HG03460 (cell line): ENCODE measurements at regions not wholly inside any gene's neighbourhood (a gene's known extent, or its start where the extent isn't known, plus 50 kb on each side); places are given as distances from the start of the nearest gene placed in this dataset.

ENCODE experiments used
- ATAC-seq: cut with Tn5 transposase; IDR thresholded peaks from one replicate; pipeline ENCODE4 v1.9.1; 2021; ENCODE audit not compliant: unreplicated experiment

DNA sequence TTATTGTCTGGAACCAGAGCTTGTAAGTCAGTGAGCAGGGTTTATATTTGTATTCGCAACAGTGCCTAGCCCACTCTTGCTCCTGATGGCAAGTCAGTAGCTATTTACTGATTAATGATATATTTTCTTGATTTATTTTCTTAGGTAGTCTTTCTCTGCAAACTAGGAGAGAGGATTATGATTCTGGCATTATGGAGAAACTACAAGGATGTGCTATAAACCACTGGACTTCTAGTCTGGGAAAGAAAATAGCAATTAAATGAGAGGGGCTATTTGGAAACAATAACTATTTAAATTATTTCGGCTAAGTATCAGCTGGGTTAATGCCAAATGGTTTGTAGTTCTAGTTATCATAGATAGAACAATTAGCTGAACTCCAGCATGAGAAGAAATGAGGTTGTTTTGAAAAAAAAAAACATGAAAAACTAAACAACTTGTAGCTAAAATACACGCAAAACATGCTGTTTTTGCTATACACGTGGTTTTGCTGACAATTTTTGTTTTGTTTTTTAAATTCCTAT lies 304.9 kb upstream of the TCF21 start:
- ATAC-seq = no peak

DNA sequence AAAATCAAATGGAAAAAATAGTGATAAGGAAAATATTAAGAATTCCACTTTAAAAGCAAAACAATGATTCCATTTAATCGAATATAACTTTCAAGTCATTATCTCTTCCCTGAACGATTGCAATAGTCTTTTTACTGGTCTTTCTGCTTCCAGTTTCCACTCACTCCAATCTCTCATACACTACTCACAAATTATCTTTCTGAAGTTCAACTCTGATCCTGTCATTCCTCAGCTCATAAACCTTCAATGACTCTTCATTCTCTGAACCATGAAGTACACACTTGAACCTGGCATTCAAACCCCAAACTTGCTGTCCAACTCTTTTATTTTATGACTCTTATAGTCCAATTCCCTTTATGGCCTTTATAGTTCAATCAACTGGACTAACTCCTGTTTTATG lies 304.1 kb upstream of the TCF21 start:
- ATAC-seq = no peak

DNA sequence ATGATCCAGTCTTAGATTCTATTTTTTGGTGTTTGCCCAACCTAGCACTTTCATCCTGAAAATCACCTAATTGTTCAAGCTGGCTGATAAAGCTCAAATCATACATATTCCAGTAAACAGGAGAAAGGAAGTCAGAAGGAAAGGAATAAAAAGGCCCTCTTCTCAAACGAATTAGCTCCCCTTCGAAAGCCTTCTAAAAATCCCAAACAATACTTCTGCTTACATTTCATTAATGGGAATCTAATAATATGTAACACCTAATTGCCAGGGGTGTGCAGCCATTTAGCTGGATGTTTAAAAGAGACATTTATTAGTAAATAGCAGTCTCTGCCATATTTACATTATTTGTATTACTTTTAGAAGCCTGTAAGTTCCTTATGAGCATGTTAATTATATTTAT lies 302.9 kb upstream of the TCF21 start:
- no peak for ATAC-seq

DNA sequence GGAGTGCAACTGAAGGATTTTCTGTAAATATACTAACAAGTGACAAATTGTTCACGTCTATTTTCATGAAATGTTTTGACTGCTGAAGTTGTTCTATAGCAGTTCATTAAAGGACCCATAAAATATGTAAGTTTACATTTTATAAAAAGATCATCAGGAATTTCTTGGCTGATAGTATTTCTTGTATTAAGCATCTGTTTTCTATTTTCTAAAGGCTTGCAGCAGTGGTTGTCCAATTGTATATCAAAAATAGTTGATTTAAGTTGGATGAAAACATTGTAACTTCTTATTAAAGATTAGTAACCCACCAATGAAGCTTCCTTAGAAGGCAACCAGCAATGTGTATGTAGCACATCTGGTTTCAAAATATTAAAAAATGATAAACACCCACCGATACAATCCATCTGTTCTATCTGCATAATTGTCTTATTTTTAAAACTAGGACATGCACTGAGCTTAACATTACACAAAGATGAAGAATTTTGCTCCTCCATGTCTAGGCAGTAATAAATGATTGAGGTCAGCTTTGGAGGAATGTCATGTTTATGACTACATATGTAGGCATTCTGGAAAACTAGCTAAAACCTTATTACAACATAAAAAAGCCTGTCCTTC lies 301.3 kb upstream of the TCF21 start:
- ATAC-seq = no peak

DNA sequence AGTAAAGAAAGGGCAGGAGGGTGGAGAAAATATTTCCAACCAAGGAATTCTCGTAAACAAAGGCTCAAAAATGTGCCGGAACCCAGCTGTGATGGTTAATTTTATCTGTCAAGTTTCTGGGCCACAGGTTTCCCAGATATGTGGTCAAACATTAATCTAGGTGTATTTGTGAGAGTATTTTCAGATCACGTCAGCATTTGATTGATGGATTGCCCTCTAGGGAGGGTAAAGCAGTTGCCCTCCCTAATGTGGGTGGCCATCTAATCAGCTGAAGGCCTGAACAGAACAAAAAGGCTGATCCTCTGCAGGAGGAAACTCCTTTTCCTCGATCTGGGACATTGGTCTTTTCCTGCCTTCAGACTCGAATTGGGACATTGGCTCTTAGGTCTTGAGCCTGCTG lies 298.7 kb upstream of the TCF21 start:
- no peak for ATAC-seq

DNA sequence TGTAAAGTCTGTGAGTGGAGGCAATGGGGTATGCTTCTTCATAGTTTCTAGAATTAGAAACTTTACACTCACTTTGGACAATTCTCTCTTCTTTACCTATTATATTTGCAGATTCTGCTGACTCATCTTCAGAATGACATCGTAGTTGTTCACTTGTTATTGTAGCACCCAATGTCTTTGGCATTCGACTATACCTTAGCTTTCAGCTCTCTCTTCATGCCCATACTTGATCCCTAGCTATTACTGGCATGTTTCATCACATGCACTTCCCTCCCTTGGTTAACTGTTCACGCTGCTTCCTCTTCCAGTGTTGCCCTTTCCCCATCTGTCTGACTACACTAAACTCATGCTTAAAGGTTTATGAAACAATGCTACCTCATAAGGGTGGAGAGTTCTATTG lies 298.1 kb upstream of the TCF21 start:
- ATAC-seq = no peak

DNA sequence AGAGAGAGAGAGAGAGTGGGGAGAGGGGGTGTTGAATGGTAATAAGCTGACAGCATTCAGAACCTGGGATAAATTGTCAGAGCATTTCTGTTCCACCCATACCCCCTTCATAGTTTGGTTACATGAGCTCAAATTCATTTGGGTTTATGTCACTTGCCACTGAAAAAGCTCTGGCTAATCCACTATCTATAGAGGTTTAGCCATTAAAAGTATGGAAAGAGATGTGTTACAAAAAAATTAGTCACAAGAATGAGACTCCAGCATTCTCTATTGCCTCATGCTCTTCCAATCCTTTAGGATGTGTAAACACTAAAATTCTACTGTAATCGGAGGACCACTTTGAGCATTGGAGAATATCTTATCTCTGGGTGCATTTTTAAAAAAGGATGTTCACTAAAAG lies 297.6 kb upstream of the TCF21 start:
- ATAC-seq = no peak

DNA sequence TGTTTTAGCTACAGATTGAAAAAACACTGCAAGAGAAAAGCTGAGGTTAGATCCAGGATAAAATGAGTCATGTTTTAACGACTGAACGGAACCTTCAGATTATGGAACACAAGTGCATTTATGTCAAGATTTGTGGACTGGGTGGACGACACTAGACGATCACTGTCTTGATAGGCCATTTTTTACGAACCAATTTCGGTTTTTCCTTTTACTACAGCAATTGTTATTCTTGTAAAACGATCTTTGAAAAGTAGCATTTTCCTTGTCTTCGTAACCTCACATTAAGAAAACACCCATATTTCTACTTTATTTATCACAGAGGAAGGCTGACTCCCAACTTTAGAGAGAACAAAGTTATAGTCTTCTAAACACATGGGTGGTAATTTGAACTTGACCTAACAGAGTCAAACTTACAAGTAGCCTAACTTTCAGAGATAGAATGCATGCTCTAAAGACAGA lies 294.2 kb upstream of the TCF21 start:
- no peak for ATAC-seq

DNA sequence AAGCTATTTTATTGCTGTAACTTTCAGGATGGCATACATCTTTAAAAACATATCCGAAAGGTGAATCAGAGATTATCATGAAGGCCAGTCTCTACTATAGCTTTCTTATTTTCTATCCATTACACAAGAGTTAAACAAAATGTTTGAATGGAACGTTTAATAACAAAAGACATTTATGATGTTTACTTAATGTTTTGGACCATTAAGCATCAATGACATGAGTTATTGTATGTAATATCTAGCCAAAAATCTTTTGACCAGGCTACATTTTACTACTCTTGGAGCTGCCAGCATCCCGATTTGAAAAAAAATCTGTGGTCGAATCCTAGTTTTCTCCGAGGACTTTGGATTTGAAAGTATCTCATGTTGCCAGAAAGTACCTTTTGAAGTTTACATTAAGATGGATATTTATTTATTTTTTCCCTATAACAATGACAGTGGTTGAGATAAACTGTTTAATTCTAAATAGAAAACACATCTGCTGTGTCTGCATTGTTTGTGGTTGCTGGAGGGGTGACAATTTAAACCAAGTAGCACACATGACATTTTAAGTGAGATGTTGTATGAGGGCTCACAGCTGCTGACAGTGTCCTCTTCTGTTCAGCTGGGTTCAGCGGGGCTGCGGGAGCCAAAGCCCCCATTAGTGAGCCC lies 293.7 kb upstream of the TCF21 start:
- ATAC-seq = no peak

DNA sequence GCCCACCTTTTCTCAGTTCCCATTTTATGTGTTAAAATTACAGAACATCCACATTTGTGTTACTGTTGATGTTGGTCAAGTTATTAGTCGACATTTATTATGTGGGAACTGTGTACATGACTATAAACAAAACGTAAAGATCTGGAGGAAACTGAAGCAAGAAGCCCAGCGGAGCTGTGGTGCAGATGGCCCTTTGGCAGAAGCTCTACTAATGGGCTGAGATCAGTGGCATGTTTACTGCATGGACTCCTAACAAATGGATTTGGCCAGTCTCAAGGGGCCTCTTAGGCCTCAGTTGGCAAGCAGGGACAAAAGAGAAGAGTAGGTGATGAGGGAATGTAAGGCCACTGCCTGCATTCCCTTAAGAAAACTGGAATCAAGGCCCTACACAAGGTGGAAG lies 282.1 kb upstream of the TCF21 start:
- ATAC-seq = no peak

DNA sequence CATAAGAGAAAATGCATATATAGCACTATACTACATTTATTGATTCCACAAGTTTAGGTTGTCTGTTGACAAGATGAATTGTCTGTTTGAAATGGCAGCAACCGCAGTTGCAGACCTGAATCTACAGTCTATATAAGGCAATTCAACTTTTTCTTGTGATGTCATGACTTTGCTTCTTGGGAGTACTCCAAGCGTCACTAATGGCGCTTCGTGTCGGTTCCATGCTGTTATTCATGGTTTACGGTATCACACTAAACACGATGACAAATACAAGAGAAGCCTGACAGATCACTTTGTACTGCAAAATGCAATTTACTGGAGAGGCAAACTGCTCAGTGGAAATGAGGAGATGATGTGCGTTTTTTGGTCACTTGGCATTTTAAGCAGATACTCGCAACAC lies 280.3 kb upstream of the TCF21 start:
- ATAC-seq = no peak

DNA sequence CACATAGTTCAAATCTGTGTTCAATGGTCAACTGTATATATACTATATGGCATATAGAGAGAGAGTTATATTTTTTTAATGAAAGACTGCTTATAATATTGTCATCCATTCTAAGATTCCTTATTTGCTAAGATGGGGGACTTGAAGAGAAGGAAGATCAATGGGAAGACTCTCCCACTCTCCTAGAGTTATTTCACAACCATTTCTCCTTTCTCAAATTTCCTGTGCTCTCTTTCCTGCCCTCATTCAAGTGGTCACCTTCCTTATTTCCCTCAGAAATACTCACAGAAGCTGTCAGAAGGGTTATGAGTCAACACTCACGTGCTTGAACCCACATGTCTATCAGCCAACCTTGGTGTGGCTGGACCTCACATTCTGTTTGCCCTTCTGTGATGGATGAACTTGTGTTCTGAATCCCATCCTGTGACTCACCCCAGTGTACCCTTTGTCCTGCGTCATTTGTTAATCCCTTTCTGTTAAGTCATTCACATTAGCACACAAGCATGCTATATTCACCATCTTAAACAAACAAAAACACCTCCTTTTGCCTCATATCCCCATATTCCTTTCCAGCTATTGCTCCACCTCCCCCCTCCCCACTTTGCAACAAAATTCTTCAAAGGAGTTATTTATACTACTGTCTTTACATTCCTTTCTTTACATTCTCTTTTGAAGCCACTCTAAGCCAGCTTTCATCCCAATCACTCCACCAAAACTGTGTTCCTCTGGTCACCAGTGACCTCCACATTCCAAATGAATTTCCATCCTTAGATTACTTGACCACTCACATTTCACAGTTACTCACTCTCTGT lies 279.3 kb upstream of the TCF21 start:
- ATAC-seq = no peak

DNA sequence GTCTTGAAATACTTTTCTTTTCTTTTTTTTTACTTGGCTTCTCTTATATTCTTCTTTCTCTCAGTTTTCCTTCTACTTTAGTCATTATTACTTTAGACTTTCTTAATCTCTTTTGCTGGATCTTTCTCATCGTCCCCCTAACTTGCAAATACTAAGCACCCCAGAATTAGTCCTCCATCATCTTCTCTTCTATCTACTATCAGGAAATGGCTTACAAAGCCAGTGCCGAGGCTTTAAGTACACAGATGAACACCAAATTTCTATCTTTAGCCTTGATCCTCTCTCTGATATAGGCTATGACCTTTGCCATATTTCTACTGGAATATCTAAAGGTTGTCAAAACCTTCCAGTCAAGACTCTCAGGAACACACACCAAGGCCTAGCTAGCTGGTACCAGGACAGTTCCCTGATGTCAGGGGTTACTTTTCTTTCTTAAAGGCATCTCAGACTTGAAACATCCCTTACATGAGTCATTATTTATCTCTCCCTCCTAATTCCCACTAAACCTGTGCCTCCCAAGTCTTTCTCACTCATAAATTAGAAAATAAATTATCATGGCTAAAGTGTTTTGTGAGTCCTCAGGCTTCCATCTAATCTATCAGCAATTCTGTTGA lies 278.6 kb upstream of the TCF21 start:
- no peak for ATAC-seq

DNA sequence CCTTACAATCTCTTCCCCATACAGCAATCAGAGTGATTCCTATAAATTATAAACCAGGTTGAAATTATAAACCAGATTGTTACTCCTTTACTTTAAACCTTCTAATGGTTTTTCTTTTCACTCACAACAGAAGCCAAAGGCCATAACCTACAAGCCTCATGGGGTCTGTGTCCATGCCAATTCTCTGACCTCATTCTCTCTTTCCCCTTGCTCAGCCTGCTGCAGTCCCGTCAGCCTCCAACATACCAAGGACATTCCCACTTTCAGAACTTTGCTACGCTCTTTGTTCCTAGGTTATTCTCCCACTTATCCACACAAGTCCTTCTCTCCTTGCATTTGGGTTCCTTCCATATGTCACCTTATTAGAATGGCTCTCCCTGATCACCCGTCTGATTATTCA lies 277.9 kb upstream of the TCF21 start:
- no peak for ATAC-seq

DNA sequence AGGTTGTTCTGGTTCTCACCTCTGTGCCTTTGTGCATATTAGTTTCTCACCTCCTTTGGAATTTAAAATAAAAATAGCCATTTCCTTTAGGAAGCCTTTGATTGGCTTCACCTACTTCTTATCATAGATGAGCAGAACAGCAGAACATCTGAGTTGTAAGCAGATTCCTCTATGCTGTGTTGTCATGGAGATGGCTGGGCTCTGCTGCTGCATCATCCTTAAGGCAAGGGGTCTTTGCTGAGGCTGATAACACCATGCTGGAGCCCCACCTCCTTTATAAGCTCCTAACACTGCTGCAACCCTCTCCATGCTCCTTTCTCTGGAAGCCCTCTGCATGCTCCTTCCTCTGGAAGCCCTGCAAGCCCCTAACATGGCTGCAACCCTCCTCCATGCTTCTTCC lies 276.5 kb upstream of the TCF21 start:
- no peak for ATAC-seq

DNA sequence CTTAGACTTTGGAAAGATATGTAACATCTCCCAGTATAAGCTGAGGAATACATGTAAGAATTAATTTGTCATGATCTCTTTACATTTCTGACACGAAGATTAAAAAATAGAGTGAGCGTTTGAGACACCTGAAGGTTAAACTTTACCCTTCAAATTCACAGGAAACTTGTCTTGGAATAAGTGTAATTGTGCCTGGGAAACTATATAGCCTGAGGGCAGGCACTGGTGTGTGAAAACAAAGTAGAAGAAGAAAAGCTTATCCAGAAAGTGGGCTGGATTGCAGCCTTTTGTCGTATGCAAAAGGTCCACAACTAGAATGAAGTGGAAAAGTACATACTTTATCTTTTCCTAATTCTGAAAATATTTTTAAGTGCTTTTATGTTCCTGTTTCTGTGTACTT lies 275.7 kb upstream of the TCF21 start:
- ATAC-seq = no peak

DNA sequence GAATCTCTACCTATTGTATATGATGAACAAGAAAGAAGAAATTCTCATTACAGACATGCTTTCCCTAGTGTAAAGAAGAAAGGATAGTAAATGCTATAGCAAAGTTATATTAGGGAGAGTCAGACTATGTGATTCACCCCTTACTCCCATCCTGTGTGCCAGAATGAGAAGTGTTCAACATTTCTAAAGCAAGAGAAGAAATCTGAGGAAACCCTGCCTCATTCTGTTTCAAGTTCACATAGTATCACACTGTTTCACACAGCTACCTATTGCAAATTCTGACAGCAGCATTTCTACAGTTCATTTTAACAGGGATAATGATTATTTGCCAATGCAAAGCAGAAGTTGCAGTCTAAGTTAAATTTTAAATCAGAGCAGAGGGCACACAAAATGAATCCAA lies 267.2 kb upstream of the TCF21 start:
- no peak for ATAC-seq

DNA sequence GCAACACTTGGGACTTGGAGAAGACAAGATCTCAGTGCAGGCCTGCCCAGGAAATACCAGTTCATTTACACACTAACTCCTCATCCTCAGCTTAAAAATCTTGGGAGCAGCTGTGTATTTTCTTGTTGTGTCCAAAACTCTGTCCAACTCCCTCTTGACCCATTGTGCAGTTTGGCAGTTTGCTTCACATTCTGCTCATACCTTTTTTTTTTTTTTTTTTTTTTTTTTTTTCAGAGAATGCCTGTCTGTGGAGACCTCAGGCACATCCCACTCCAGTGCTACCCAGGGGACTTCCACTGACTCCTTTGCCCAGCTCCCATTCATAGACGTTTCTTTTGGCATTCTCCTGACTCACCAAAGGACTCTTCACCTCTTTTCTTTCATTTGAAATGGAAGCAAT lies 265.8 kb upstream of the TCF21 start:
- no peak for ATAC-seq

DNA sequence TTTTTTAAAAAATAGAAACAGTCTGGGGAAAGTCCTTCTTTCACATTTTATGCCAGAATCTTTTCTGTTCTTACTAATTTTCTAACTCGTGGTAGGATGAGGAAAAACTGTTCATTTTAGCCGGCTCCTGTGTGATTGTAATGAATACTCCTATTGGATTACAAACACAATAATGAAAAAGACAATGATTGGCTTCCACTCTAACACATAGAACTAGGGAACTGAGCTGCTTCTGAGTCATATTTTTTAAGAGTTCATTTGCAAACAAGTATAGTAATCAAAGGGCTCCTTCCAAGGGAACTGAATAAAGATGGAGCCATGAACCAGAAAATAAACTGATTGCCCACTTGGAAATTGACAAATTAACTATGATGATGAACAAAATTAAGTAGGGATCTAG lies 265.3 kb upstream of the TCF21 start:
- no peak for ATAC-seq

DNA sequence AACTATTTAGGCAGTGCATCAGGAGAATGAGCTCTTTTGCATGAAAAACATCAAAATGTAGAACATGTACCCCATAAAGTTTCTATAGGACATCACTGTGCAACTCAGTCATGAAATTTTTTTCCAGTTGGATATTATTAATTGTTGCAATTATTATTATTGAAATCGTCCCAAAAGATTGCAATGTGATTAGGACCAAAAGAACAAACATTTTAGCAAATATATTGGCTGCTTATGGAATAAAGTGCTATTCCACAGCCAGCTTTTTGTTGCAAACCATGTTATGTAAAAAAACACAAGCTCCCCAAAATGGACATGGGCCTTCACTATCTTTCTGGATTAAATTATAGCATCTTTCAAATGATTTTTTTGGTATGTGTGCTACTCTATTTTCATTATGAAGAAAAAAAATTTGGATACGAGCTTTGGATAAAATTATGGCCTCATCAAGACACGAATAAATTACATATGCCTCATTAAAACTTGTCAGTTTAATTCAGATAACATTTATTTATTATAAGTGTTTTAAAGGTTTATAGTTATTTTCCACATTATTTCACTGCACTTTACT lies 262.7 kb upstream of the TCF21 start:
- ATAC-seq = no peak

DNA sequence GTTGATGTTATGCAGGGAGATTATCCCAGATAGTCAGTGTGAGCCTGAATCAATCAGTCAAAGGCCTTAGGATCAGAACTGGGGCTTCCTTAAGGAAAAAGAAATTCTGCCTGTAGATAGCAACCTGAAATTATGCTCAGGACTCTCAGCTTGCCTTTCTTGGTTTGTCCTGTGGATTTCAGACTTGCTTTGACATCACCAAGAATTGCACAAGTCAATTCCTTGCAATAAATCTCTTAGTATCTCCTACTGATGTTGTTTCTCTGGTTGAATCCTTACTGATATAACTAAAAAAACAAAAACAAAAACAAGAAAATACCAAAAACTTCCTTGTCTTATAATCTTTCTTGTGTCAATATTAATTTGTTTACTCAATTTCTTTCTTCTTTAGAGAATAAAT lies 258.9 kb upstream of the TCF21 start:
- no peak for ATAC-seq
